ENCODE measurements at regions not wholly inside any gene's neighbourhood (a gene's known extent, or its start where the extent isn't known, plus 50 kb on each side); places are given as distances from the start of the nearest gene placed in this dataset.
"Not testable (repeated sequence)": the region's sequence is repeated elsewhere in the genome, so short reads cannot be mapped to it uniquely, and the experiment has no call there.

- no peak for DNase-seq
Observed at GRCh38 chr18:52087140-52087539, 252.9 kb upstream of the DCC start.

GRCh38 chr18:52090005-52090404 lies 250.0 kb upstream of the DCC start:
- DNase-seq, result no peak

GRCh38 chr18:52093171-52093570 lies 246.8 kb upstream of the DCC start:
- no peak for DNase-seq

GRCh38 chr18:52118684-52119083 lies 221.3 kb upstream of the DCC start:
- DNase-seq, result no peak

- DNase-seq, result no peak
Observed at GRCh38 chr18:52130624-52131301, 209.2 kb upstream of the DCC start.

- DNase-seq, result no peak
Observed at GRCh38 chr18:52131845-52132244, 208.2 kb upstream of the DCC start.

- DNase-seq, result no peak
Observed at GRCh38 chr18:52136532-52136931, 203.5 kb upstream of the DCC start.

GRCh38 chr18:52140986-52141385 lies 199.0 kb upstream of the DCC start:
- peak; percentile 67 to 93 for DNase-seq

- no peak for DNase-seq
Observed at GRCh38 chr18:52150050-52150449, 189.9 kb upstream of the DCC start.

- no peak for DNase-seq
Observed at GRCh38 chr18:52152036-52152435, 188.0 kb upstream of the DCC start.

GRCh38 chr18:52156166-52156565 lies 183.8 kb upstream of the DCC start:
- no peak for DNase-seq

- no peak for DNase-seq
Observed at GRCh38 chr18:52160636-52161035, 179.4 kb upstream of the DCC start.

GRCh38 chr18:52163478-52163877 lies 176.5 kb upstream of the DCC start:
- no peak for DNase-seq

GRCh38 chr18:52168131-52168530 lies 171.9 kb upstream of the DCC start:
- not testable (repeated sequence) for DNase-seq

- DNase-seq, result no peak
Observed at GRCh38 chr18:52174220-52174619, 165.8 kb upstream of the DCC start.

GRCh38 chr18:52175406-52175805 lies 164.6 kb upstream of the DCC start:
- DNase-seq, result no peak

GRCh38 chr18:52183107-52183506 lies 156.9 kb upstream of the DCC start:
- no peak for DNase-seq

GRCh38 chr18:52190195-52190594 lies 149.8 kb upstream of the DCC start:
- no peak for DNase-seq

GRCh38 chr18:52190631-52191030 lies 149.4 kb upstream of the DCC start:
- DNase-seq, result no peak

GRCh38 chr18:52200406-52200805 lies 139.6 kb upstream of the DCC start:
- no peak for DNase-seq

GRCh38 chr18:52200921-52201663 lies 138.9 kb upstream of the DCC start:
- peak in 1 of 2 experiments; percentile 33 for DNase-seq

GRCh38 chr18:52208646-52209045 lies 131.4 kb upstream of the DCC start:
- DNase-seq, result no peak

GRCh38 chr18:52216109-52216508 lies 123.9 kb upstream of the DCC start:
- no peak for DNase-seq

GRCh38 chr18:52216666-52217065 lies 123.3 kb upstream of the DCC start:
- DNase-seq, result no peak

GRCh38 chr18:52219102-52219501 lies 120.9 kb upstream of the DCC start:
- DNase-seq, result no peak
